Heart right ventricle (tissue), 16 donors: ENCODE measurements at regions not wholly inside any gene's neighbourhood (a gene's known extent, or its start where the extent isn't known, plus 50 kb on each side); places are given as distances from the start of the nearest gene placed in this dataset.

ENCODE experiments used
- ATAC-seq, 8 donors: fragments of 200-7000 bp; cut with Tn5 transposase; one replicate each; pipeline ENCODE4 v1.9.1; 2020; ENCODE audit warnings: mild to moderate bottlenecking in 8 of 8, moderate library complexity in 8 of 8, moderate number of reproducible peaks in 1 of 8
- DNase-seq, 2 donors: peaks; one replicate each; pipeline ENCODE4 v3.0.0-alpha.2; 2020
- H3K27ac ChIP-seq, 10 donors: fragments of 200-600 bp; sonication (generic) in 2 of 10; one replicate each; pipeline versions ENCODE4 v1.5.0 to v1.8.0; 2020 to 2022; ENCODE audit warnings: mild to moderate bottlenecking in 3 of 10
- H3K27me3 ChIP-seq, 7 donors: fragments of 200-600 bp; one replicate each; pipeline ENCODE4 v1.8.0; 2021 to 2022; ENCODE audit warnings: mild to moderate bottlenecking in 2 of 7
- H3K36me3 ChIP-seq, 9 donors: fragments of 200-600 bp; sonication (generic) in 1 of 9; one replicate each; pipeline versions ENCODE4 v1.5.0 to v1.8.0; 2020 to 2022; ENCODE audit warnings: mild to moderate bottlenecking in 2 of 9
- H3K4me1 ChIP-seq, 9 donors: fragments of 200-600 bp; sonication (generic) in 1 of 9; one replicate each; pipeline versions ENCODE4 v1.5.0 to v1.8.0; 2020 to 2022; ENCODE audit warnings: mild to moderate bottlenecking in 4 of 9
- H3K4me3 ChIP-seq, 10 donors: fragments of 200-600 bp; sonication (generic) in 2 of 10; one replicate each; pipeline versions ENCODE4 v1.5.0 to v1.8.0; 2020 to 2022; ENCODE audit warnings: mild to moderate bottlenecking in 7 of 10, moderate library complexity in 2 of 10
- H3K9me3 ChIP-seq, 11 donors: fragments of 200-600 bp in 10 of 11; sonication (generic) in 2 of 11; one replicate each; pipeline versions ENCODE4 v1.5.0 to v1.8.0; 2013 to 2022; ENCODE audit warnings: mild to moderate bottlenecking in 2 of 11, control low read depth in 1 of 11, moderate library complexity in 1 of 11
- CTCF ChIP-seq, 9 donors: fragments of 200-600 bp; sonication (generic) in 2 of 9; IDR thresholded peaks; one replicate each; pipeline versions ENCODE4 v1.5.0 to v1.8.0; 2021 to 2022; ENCODE audit warnings: antibody characterized with exemption in 9 of 9, mild to moderate bottlenecking in 5 of 9, moderate library complexity in 1 of 9
- WGBS, 2 donors: extraction: QIAGEN DNeasy Blood & Tissue Kit; methylation state at CpG; one replicate each; pipeline ENCODE4 v1.1.7; 2013; ENCODE audit warnings: inconsistent platforms in 1 of 2; 5-methylcytosine and 5-hydroxymethylcytosine counted together
- intact Hi-C, 10 donors: fragments of 100-400 bp; cut with DNase I; formaldehyde crosslinking; loops; one replicate each; pipeline versions ENCODE4 v1.11.1 to v1.14.2; 2022
- donor health status: Arrhythmogenic right ventricular cardiomyopathy.
- donor health status: ischemic (EF 13 %, LVEDD 7.1; RV severe dilation, severe dysfunction).
- donor health status: healthy with polysubstance abuse.
- donor health status: DM: no; HTN: yes; CAD: no.
- donor health status: DM: no; HTN: no; CAD: no.
- donor health status: ischemic (EF 25% LVEDD 6.9; RV normal size, moderate dysfunction).
- donor health status: ischemic (EF 25% LVEDD 5.7; RV mildly dilated, moderate dysfunction).
- donor health status: healthy.
- donor health status: DM: yes; HTN: yes; CAD: no.
- donor health status: Ischemic cardiomyopathy.
- donor health status: ischemic (EF 35%, LVEDD 5.7; RV mildly dilated, moderate dysfunction).
- donor health status: nonischemic (EF 11% LVEDD 7.7; RV severe dilation, severe dysfunction).
- donor health status: DM: yes; HTN: yes; CAD: no.
- donor health status: PGD.
- donor health status: ischemic (EF 29% LVEDD 5.4; RV normal size, mild dysfunction).
- donor health status: nonischemic (EF 23%, LVEDD 6.1; RV moderate dilation, normal function).

- no peak for DNase-seq
- Histone ChIP-seq H3K36me3 (no peaks in the 10 kb centered on the region), H3K9me3 (no peaks in the 10 kb centered on the region), H3K27ac (no peak overlapping the region), H3K27me3 (peaks cover 0 to 12% (median 0%) of the 10 kb centered on the region in 7 donors), H3K4me1 (peaks cover 6 to 47% (median 19%) of the 10 kb centered on the region in 9 donors), H3K4me3 (no peak overlapping the region)
- TF ChIP-seq CTCF (IDR thresholded peaks at IDR 0.05): no peak
- 62 to 74% methylated on average over 6 of the region's 6 CpGs for WGBS, 2 donors
- intact Hi-C loops: loop anchor here in 3 of 10 donors (5.0 kb wide), 3 partner anchors 73 to 228 kb away; no protein-coding TSS in a partner anchor
- ATAC-seq: no peak
Observed at GRCh38 chr15:66623801-66624453, 58.1 kb upstream of the LCTL start.

DNA sequence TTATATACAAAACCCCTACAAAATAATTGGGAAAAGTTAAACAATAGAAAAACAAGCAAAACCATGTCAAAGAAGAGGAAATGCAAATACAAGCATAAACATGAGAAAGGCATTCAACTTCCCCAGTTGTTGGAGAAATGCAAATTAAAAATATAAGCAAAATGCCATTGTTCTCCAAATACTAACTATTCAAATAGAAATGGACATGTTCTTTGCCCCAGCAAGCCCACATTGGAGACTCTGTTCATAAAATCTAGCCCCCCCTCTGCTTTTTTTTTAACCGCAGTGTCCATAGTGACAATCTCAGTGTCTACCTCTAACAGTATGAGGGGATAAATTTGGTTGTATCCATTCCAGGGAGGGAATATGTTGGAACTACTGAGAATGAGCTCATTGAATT is 59.7 kb upstream of the LCTL start:
- WGBS, 2 donors: 71 to 85% methylated on average over 1 of the region's 1 CpG
- DNase-seq: no peak
- intact Hi-C loops: no loop called here

GRCh38 chr15:66625974-66626373 is 60.2 kb upstream of the LCTL start:
- Histone ChIP-seq H3K4me3 (no peak overlapping the region), H3K27ac (no peak overlapping the region), H3K4me1 (peaks cover 4 to 44% (median 13%) of the 10 kb centered on the region in 9 donors), H3K9me3 (no peaks in the 10 kb centered on the region), H3K27me3 (peaks cover 0 to 12% (median 0%) of the 10 kb centered on the region in 7 donors), H3K36me3 (no peaks in the 10 kb centered on the region)
- intact Hi-C loops: no loop called here
- ATAC-seq (no peak), DNase-seq (no peak)
- 91 to 94% methylated on average over 4 of the region's 4 CpGs for WGBS, 2 donors
- no peak for TF ChIP-seq CTCF (IDR thresholded peaks at IDR 0.05)

More for the DNA sequence above, 59.7 kb upstream of the LCTL start:
- ATAC-seq: no peak
- H3K9me3 ChIP-seq: no peaks in the 10 kb centered on the region
- H3K4me3 ChIP-seq: no peak overlapping the region
- peaks cover 4 to 44% (median 12%) of the 10 kb centered on the region in 9 donors for H3K4me1 ChIP-seq
- no peak overlapping the region for H3K27ac ChIP-seq
- no peak for TF ChIP-seq CTCF (IDR thresholded peaks at IDR 0.05)
- H3K27me3 ChIP-seq: peaks cover 0 to 12% (median 0%) of the 10 kb centered on the region in 7 donors
- H3K36me3 ChIP-seq: no peaks in the 10 kb centered on the region

GRCh38 chr15:66628976-66629723 is 63.4 kb upstream of the LCTL start:
- no peaks in the 10 kb centered on the region for H3K9me3 ChIP-seq
- H3K36me3 ChIP-seq: no peaks in the 10 kb centered on the region
- H3K27me3 ChIP-seq: no peaks in the 10 kb centered on the region
- no peak for DNase-seq
- WGBS, 2 donors: 83 to 85% methylated on average over 8 of the region's 8 CpGs
- H3K4me1 ChIP-seq: peaks cover 0 to 39% (median 12%) of the 10 kb centered on the region in 9 donors
- no peak for ATAC-seq
- H3K4me3 ChIP-seq: no peak overlapping the region
- TF ChIP-seq CTCF (IDR thresholded peaks at IDR 0.05): no peak
- peak overlapping the region in 2 of 10 donors; percentile 42 to 59 for H3K27ac ChIP-seq
- intact Hi-C loops: no loop called here
